A673 (cell line): ENCODE measurements at regions not wholly inside any gene's neighbourhood (a gene's known extent, or its start where the extent isn't known, plus 50 kb on each side); places are given as distances from the start of the nearest gene placed in this dataset.

Source experiments
- BruUV-seq: library from RNA; stranded (reverse); fragments of 400-500 nt; replicated peaks from 2 replicates; lab custom pipeline; 2021; lab: Mats Ljungman, UMichigan
- CTCF ChIA-PET: fragments of 300-600 bp; sonication (Branson Sonifier 250); formaldehyde crosslinking; loops from one replicate; lab custom pipeline; 2022; ENCODE audit warnings: antibody characterized with exemption; lab: Charles Lee
- POLR2A ChIA-PET: fragments of 300-600 bp; sonication (Branson Sonifier 250); formaldehyde crosslinking; loops from one replicate; lab custom pipeline; 2022; ENCODE audit warnings: antibody characterized with exemption; ENCODE audit not compliant: low non-redundant PET; lab: Charles Lee
- DNase-seq: peaks from one replicate; pipeline ENCODE4 v3.0.0-alpha.2; 2015; ENCODE audit warnings: low spot score
- H3K27ac ChIP-seq: fragments of 200-600 bp; sonication (generic); 2 replicates; pipeline ENCODE4 v1.5.1; 2016; ENCODE audit warnings: mixed run types, low read depth, mild to moderate bottlenecking, mixed read lengths, antibody characterized with exemption, low read length; ENCODE audit not compliant: poor library complexity, severe bottlenecking
- H3K27me3 ChIP-seq: fragments of 200-600 bp; sonication (generic); replicated peaks from 2 replicates; pipeline ENCODE4 v1.6.1; 2017; ENCODE audit warnings: mixed run types, low read depth, mild to moderate bottlenecking, mixed read lengths, antibody characterized with exemption, low read length; ENCODE audit not compliant: insufficient read depth, poor library complexity
- H3K36me3 ChIP-seq: fragments of 200-600 bp; sonication (generic); 2 replicates; pipeline ENCODE4 v1.6.1; 2016; ENCODE audit warnings: mixed run types, mild to moderate bottlenecking, mixed read lengths, antibody characterized with exemption, low read length; ENCODE audit not compliant: insufficient read depth, poor library complexity, severe bottlenecking
- H3K4me1 ChIP-seq: fragments of 200-600 bp; sonication (generic); 2 replicates; pipeline ENCODE4 v1.6.1; 2017; ENCODE audit warnings: mixed run types, mild to moderate bottlenecking, mixed read lengths, antibody characterized with exemption, low read length; ENCODE audit not compliant: insufficient read depth, poor library complexity, severe bottlenecking
- H3K4me3 ChIP-seq: fragments of 200-600 bp; sonication (generic); 2 replicates; pipeline ENCODE4 v1.5.1; 2016; ENCODE audit warnings: low read depth, mixed run types, mild to moderate bottlenecking, mixed read lengths, low read length; ENCODE audit not compliant: poor library complexity, severe bottlenecking
- H3K9me3 ChIP-seq: fragments of 200-600 bp; sonication (generic); 2 replicates; pipeline ENCODE4 v1.6.1; 2016; ENCODE audit warnings: mixed run types, low read depth, mild to moderate bottlenecking, mixed read lengths, antibody characterized with exemption, low read length; ENCODE audit not compliant: poor library complexity, severe bottlenecking
- EZH2 ChIP-seq: fragments of 200-600 bp; sonication (generic); IDR thresholded peaks from 2 replicates; pipeline ENCODE4 v1.6.1; 2017; ENCODE audit warnings: borderline replicate concordance, low read depth, mild to moderate bottlenecking, mixed read lengths, antibody characterized with exemption, low read length; ENCODE audit not compliant: poor library complexity, severe bottlenecking
- intact Hi-C: fragments of 100-400 bp; cut with micrococcal nuclease; formaldehyde crosslinking; loops from one replicate; pipeline ENCODE4 v1.10.0; 2022; ENCODE audit not compliant: unreplicated experiment
- TF ChIP-seq, protein P1 (sequence below): fragments of 300-800, 200-600 bp; sonication (generic); conservative IDR thresholded peaks from 2 replicates; pipeline ENCODE4 v1.5.1; 2017; ENCODE audit warnings: low read depth, mild to moderate bottlenecking, antibody characterized with exemption, low read length, moderate library complexity, mixed read lengths

DNA sequence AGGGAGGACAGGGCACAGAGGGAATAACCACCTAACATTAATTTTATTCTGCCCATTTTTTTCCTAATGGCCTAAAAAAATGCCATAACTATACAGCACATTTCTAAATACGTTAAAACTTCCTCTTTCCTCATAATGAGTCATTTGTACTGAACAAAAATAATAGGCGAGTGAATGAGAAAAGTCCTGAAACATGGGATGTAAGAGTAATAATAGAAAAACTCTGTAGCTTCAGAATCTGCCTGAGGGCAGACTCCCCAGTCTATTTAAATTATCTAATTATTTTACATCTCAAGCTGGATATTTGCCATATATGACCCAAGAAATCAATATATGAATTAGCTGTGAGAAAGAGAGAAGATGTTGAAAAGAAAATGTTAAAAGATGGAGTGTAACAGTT is 285.1 kb downstream of the TMX3 start:
- peaks cover 20% of the 10 kb centered on the region for H3K4me1 ChIP-seq
- H3K36me3 ChIP-seq, result no peaks in the 10 kb centered on the region
- no TSS peak for BruUV-seq
- H3K4me3 ChIP-seq, result no peak overlapping the region
- intact Hi-C loops, result no loop called here
- no peak for TF ChIP-seq EZH2
- TF ChIP-seq, protein P1, sequence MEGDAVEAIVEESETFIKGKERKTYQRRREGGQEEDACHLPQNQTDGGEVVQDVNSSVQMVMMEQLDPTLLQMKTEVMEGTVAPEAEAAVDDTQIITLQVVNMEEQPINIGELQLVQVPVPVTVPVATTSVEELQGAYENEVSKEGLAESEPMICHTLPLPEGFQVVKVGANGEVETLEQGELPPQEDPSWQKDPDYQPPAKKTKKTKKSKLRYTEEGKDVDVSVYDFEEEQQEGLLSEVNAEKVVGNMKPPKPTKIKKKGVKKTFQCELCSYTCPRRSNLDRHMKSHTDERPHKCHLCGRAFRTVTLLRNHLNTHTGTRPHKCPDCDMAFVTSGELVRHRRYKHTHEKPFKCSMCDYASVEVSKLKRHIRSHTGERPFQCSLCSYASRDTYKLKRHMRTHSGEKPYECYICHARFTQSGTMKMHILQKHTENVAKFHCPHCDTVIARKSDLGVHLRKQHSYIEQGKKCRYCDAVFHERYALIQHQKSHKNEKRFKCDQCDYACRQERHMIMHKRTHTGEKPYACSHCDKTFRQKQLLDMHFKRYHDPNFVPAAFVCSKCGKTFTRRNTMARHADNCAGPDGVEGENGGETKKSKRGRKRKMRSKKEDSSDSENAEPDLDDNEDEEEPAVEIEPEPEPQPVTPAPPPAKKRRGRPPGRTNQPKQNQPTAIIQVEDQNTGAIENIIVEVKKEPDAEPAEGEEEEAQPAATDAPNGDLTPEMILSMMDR, result no peak
- CTCF ChIA-PET, result no interaction called here
- no peaks in the 10 kb centered on the region for H3K27me3 ChIP-seq
- POLR2A ChIA-PET, result no interaction called here
- H3K27ac ChIP-seq, result no peak overlapping the region
- DNase-seq, result no peak
- H3K9me3 ChIP-seq, result no peaks in the 10 kb centered on the region

DNA sequence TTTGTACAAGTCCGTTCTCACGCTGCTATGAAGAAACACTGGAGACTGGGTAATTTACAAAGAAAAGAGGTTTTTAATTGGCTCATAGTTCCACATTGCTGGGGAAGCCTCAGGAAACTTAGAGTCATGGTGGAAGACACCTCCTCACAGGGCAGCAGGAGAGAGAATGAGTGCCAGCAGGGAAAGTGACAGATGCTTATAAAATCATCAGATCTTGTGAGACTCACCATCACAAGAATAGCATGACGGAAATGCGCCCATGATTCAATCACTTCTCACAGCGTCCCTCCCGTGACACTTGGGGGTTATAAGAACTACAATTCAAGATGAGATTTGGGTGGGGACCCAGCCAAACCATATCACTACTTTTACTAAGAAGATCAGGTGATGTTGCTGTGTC is 285.8 kb downstream of the TMX3 start:
- intact Hi-C loops, result no loop called here
- H3K4me3 ChIP-seq, result no peak overlapping the region
- no peaks in the 10 kb centered on the region for H3K36me3 ChIP-seq
- no peak for DNase-seq
- peak overlapping the region; percentile 47 for H3K27ac ChIP-seq
- POLR2A ChIA-PET, result no interaction called here
- TF ChIP-seq EZH2, result no peak
- TF ChIP-seq, protein P1, result no peak
- H3K4me1 ChIP-seq, result peaks cover 20% of the 10 kb centered on the region
- BruUV-seq, result no TSS peak
- CTCF ChIA-PET, result no interaction called here
- no peaks in the 10 kb centered on the region for H3K9me3 ChIP-seq
- H3K27me3 ChIP-seq, result no peaks in the 10 kb centered on the region

DNA sequence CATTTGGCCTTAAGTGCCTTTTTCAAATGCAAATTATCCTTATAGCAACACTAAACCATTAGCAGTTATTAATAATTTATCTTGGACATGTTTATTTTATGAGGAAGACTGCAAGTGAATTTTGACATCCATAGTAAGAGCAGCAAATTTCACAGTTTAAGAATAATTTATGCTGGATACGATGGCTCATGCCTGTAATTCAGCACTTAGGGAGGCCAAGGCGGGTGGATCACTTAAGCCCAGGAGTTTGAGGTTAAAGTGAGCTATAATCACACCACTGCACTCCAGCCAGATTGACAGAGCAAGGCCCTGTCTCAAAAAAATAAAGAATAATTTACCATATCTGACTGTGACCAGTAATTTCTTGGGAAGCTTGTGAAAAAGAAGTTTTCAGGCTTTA is 286.2 kb downstream of the TMX3 start:
- Histone ChIP-seq H3K27ac (peak overlapping the region; percentile 47), H3K27me3 (no peaks in the 10 kb centered on the region), H3K4me1 (peaks cover 20% of the 10 kb centered on the region), H3K9me3 (no peaks in the 10 kb centered on the region), H3K36me3 (no peaks in the 10 kb centered on the region), H3K4me3 (no peak overlapping the region)
- no TSS peak for BruUV-seq
- intact Hi-C loops, result no loop called here
- CTCF ChIA-PET, result no interaction called here
- no peak for TF ChIP-seq EZH2
- TF ChIP-seq, protein P1, result no peak
- DNase-seq, result peak; percentile 52
- POLR2A ChIA-PET, result no interaction called here
